HEK293T (cell line): ENCODE measurements at regions not wholly inside any gene's neighbourhood (a gene's known extent, or its start where the extent isn't known, plus 50 kb on each side); places are given as distances from the start of the nearest gene placed in this dataset.
"Not testable (repeated sequence)": the region's sequence is repeated elsewhere in the genome, so short reads cannot be mapped to it uniquely, and the experiment has no call there.

Source experiments
- CTCF ChIA-PET: fragments of 350-600 bp; formaldehyde crosslinking; extraction: SDS; loops from one replicate; lab custom pipeline; 2021; ENCODE audit warnings: antibody characterized with exemption, inconsistent platforms; lab: Yijun Ruan, JAX
- POLR2A ChIA-PET: fragments of 350-600 bp; formaldehyde crosslinking; extraction: SDS; loops from one replicate; lab custom pipeline; 2020; ENCODE audit warnings: antibody characterized with exemption, inconsistent platforms; lab: Yijun Ruan, JAX
- DNase-seq: peaks from one replicate; pipeline ENCODE4 v3.0.0; 2012; ENCODE audit warnings: mixed read lengths; ENCODE audit errors: extremely low spot score
- ARNT ChIP-seq: fragments of 450-650 bp; IDR thresholded peaks from 2 replicates; pipeline ENCODE4 v1.6.1; 2017; ENCODE audit warnings: mild to moderate bottlenecking
- BHLHE40 ChIP-seq: fragments of 450-650 bp; IDR thresholded peaks from 2 replicates; pipeline ENCODE4 v1.6.1; 2016; ENCODE audit warnings: mild to moderate bottlenecking, moderate library complexity, borderline replicate concordance
- CTBP1 ChIP-seq: fragments of 450-650 bp; IDR thresholded peaks from 2 replicates; pipeline ENCODE4 v1.6.1; 2016; ENCODE audit warnings: borderline replicate concordance
- ELF4 ChIP-seq: fragments of 450-650 bp; IDR thresholded peaks from 2 replicates; pipeline ENCODE4 v1.6.1; 2017; ENCODE audit warnings: antibody characterized with exemption
- FOXA1 ChIP-seq: fragments of 450-650 bp; IDR thresholded peaks from 2 replicates; pipeline ENCODE4 v1.6.1; 2016; ENCODE audit warnings: mild to moderate bottlenecking
- FOXK2 ChIP-seq: fragments of 450-650 bp; IDR thresholded peaks from 2 replicates; pipeline ENCODE4 v1.6.1; 2016; ENCODE audit warnings: mild to moderate bottlenecking
- FOXM1 ChIP-seq: fragments of 450-650 bp; IDR thresholded peaks from 2 replicates; pipeline ENCODE4 v1.6.1; 2017; ENCODE audit warnings: mild to moderate bottlenecking, borderline replicate concordance
- HDGF ChIP-seq: fragments of 450-650 bp; IDR thresholded peaks from 2 replicates; pipeline ENCODE4 v1.6.1; 2017; ENCODE audit warnings: antibody characterized with exemption, borderline replicate concordance
- L3MBTL2 ChIP-seq: fragments of 450-650 bp; conservative IDR thresholded peaks from 2 replicates; pipeline ENCODE4 v1.6.1; 2016; ENCODE audit warnings: mild to moderate bottlenecking
- LEF1 ChIP-seq: fragments of 450-650 bp; IDR thresholded peaks from 2 replicates; pipeline ENCODE4 v1.6.1; 2017; ENCODE audit warnings: mild to moderate bottlenecking, borderline replicate concordance
- NFRKB ChIP-seq: fragments of 450-650 bp; IDR thresholded peaks from 2 replicates; pipeline ENCODE4 v1.6.1; 2016; ENCODE audit warnings: mild to moderate bottlenecking, moderate library complexity
- SP1 ChIP-seq: fragments of 450-650 bp; IDR thresholded peaks from 2 replicates; pipeline ENCODE4 v1.6.1; 2017
- SUZ12 ChIP-seq: fragments of 450-650 bp; IDR thresholded peaks from 2 replicates; pipeline ENCODE4 v1.6.1; 2016; ENCODE audit warnings: mild to moderate bottlenecking
- TARDBP ChIP-seq: fragments of 450-650 bp; IDR thresholded peaks from 2 replicates; pipeline ENCODE4 v1.6.1; 2016
- ZNF384 ChIP-seq: fragments of 450-650 bp; IDR thresholded peaks from 2 replicates; pipeline ENCODE4 v1.6.1; 2016
- TF ChIP-seq, protein P1 (sequence below): fragments of 450-650 bp; IDR thresholded peaks from 2 replicates; pipeline ENCODE4 v1.6.1; 2016

DNA sequence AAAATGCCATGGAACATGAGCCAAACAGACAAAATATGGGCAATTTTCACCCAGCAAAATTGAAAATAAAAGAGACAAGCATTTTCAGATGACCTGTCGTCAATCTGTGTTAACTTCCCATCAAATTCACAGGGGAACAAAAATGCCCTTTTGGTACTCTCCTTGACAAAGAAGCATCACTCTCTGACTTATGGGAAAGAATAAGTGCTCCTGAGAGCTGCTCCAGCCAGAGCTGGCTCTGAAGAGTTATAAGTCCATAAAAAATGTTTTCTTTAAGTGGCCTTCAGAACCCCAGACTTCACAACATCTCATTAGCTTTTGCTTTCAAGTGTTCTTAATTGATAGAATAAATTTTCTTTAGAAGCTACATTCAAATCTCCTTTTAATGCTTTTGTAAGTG is 721.4 kb upstream of the GOT2 start:
- ChIA-PET POLR2A (no interaction called here), CTCF (no interaction called here)
- TF ChIP-seq, protein P1, sequence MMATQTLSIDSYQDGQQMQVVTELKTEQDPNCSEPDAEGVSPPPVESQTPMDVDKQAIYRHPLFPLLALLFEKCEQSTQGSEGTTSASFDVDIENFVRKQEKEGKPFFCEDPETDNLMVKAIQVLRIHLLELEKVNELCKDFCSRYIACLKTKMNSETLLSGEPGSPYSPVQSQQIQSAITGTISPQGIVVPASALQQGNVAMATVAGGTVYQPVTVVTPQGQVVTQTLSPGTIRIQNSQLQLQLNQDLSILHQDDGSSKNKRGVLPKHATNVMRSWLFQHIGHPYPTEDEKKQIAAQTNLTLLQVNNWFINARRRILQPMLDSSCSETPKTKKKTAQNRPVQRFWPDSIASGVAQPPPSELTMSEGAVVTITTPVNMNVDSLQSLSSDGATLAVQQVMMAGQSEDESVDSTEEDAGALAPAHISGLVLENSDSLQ = no peak
- TF ChIP-seq SP1 (no peak), ZNF384 (no peak), L3MBTL2 (no peak), LEF1 (no peak), FOXM1 (no peak), NFRKB (no peak), FOXA1 (no peak), BHLHE40 (no peak)
- no peak for DNase-seq

DNA sequence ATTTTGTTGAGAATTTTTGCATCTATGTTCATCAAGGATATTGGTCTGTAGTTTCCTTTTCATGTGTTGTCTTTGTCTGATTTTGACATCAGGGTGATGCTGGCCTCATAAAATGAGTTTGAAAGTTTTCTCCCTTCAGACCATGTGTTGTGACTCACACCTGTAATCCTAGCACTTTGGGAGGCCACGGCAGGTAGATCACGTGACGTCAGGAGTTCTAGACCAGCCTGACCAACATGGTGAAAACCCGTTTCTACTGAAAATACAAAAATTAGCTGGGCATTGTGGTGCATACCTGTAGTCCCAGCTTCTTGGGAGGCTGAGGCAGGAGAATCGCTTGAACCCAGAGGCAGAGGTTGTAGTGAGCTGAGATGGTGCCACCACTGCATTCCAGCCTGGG is 716.4 kb upstream of the GOT2 start:
- POLR2A ChIA-PET, DNase-seq, CTCF ChIA-PET: not testable (repeated sequence)

- ChIA-PET POLR2A (no interaction called here), CTCF (no interaction called here)
- no peak for DNase-seq
- TF ChIP-seq SP1 = no peak
- no peak for TF ChIP-seq ARNT
- TF ChIP-seq TARDBP = no peak
- no peak for TF ChIP-seq FOXM1
- no peak for TF ChIP-seq L3MBTL2
Observed at GRCh38 chr16:59440502-59440901, 706.4 kb upstream of the GOT2 start.

- TF ChIP-seq FOXK2 = no peak
- no peak for TF ChIP-seq CTBP1
- TF ChIP-seq, protein P1 = no peak
- no peak for TF ChIP-seq SUZ12
- no peak for TF ChIP-seq FOXA1
- TF ChIP-seq LEF1 = no peak
- no peak for TF ChIP-seq ZNF384
- ChIA-PET POLR2A (no interaction called here), CTCF (no interaction called here)
- no peak for DNase-seq
Observed at GRCh38 chr16:59432896-59433295, 698.8 kb upstream of the GOT2 start.

- TF ChIP-seq HDGF = no peak
- no peak for TF ChIP-seq FOXA1
- TF ChIP-seq ZNF384 = no peak
- no peak for TF ChIP-seq TARDBP
- no peak for TF ChIP-seq BHLHE40
- TF ChIP-seq NFRKB = no peak
- TF ChIP-seq ARNT = no peak
- no peak for TF ChIP-seq LEF1
- no peak for TF ChIP-seq ELF4
- TF ChIP-seq SP1 = no peak
- ChIA-PET POLR2A (no interaction called here), CTCF (no interaction called here)
- DNase-seq = no peak
Observed at GRCh38 chr16:59432276-59432675, 698.2 kb upstream of the GOT2 start.

GRCh38 chr16:59424714-59425273 is 690.7 kb upstream of the GOT2 start:
- TF ChIP-seq ZNF384 (no peak), CTBP1 (no peak), ARNT (no peak), HDGF (no peak), FOXM1 (no peak), SP1 (no peak), SUZ12 (no peak), LEF1 (no peak), FOXA1 (no peak), BHLHE40 (no peak), FOXK2 (no peak)
- TF ChIP-seq, protein P1 = no peak
- DNase-seq = no peak
- CTCF ChIA-PET = no interaction called here
- POLR2A ChIA-PET = no interaction called here

DNA sequence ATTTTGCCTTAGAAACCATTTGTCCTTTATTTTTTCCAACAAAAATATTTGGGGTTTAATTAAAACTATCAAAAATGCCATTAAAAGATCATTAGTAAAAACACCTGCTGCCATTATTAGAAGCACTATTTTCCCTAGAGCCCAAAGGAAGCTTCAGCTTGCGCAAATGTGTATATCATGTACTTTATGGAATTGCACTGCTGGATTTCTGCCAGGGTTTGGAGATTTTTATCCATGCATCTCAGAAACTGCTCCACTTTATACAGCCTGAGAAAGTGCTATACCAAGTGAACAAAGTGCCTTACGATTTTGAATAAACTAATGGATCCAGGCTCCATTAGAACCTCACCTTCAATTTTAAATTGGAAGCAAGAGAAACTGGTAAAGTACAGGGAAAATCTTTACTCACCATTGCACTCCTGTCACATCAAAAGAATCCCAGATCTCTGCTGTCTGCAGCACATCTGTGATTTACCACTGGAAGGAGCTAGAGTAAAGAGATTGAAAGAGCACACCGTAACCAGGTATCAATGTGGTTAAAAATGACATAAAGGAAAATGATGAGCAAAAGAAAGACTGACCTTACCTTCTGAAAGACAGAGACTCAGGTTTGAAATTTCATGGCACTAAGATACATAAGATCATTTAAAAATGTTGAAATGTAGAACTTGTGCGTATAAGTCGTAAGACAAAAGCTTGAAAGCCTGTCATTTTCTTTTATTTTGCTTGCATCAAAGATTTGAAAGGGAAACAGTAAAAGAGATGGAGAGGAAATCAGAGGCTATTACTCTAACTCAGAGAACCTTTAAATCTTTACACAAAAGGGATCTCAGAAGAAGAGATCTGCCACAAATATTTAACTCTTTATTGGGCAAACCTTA is 678.1 kb upstream of the GOT2 start:
- ChIA-PET POLR2A (no interaction called here), CTCF (interaction anchor here (0.6 kb wide), 1 partner anchor 336 kb away, joined by 3 read pairs; no protein-coding TSS in a partner anchor)
- DNase-seq = no peak
- TF ChIP-seq BHLHE40 = no peak
- TF ChIP-seq LEF1 = no peak
- TF ChIP-seq HDGF = no peak
- no peak for TF ChIP-seq ZNF384
- no peak for TF ChIP-seq TARDBP
- no peak for TF ChIP-seq NFRKB
- no peak for TF ChIP-seq FOXA1
- TF ChIP-seq SP1 = no peak
- no peak for TF ChIP-seq FOXM1
- TF ChIP-seq L3MBTL2 = no peak
- TF ChIP-seq FOXK2 = no peak
- TF ChIP-seq ARNT = no peak
- no peak for TF ChIP-seq ELF4
- TF ChIP-seq CTBP1 = no peak
- TF ChIP-seq SUZ12 = no peak
- TF ChIP-seq, protein P1 = no peak
